Stimulated activated CD4-positive, alpha-beta T cell treated with anti-CD3 and anti-CD28 coated beads, Interleukin-1b, Interleukin-23, amount 100 ng/mL, for 4 hours (primary cell): ENCODE measurements at regions not wholly inside any gene's neighbourhood (a gene's known extent, or its start where the extent isn't known, plus 50 kb on each side); places are given as distances from the start of the nearest gene placed in this dataset.

Experiments
- DNase-seq, 2 donors: peaks; one replicate each; pipeline ENCODE4 v3.0.0-alpha.2; 2020; ENCODE audit warnings: low read depth in 2 of 2

- DNase-seq, result no peak
Measured at GRCh38 chr5:125834438-125835115, 588.6 kb upstream of the GRAMD2B start.

GRCh38 chr5:125835293-125836172, 587.7 kb upstream of the GRAMD2B start:
- no peak for DNase-seq

DNA sequence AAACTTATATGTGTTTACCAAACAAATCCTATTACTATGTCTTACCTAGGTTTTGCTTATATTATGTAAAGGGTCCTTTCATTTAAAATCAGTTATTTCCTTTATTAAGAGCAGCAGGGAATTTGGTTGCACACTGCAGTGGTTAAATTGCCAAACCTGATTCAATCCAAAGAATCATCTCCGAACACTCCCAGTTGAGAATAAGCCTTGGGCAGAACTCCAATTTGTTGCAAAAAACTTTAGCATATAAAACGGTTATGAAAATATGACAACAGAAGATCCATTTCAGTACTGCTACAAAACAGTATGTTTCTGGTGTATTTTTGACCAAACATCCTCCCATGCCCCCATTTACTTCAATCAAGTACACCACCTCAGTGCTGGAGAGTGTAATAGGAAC, 587.0 kb upstream of the GRAMD2B start:
- DNase-seq, result no peak

DNA sequence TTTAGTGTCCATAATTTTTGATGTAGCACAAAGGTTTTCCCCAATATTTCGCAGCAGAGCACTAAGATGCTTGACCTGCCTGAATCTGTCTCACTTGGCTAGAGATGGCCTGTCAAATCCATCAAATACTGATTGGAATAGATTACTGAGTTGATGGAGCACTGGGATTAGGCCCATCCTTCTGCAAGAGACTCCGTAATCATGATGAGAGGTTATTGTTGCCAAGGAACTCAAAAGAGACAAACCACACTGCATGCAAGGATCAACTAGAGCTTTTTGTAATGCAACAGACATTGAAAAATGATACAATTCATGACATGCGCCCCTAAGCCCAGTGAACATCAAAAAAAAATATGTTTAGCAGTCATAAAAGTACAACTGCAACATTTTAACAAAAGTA, 585.3 kb upstream of the GRAMD2B start:
- DNase-seq, result no peak

- no peak for DNase-seq
Measured at GRCh38 chr5:125847561-125847960, 575.6 kb upstream of the GRAMD2B start.

- DNase-seq, result no peak
Measured at GRCh38 chr5:125848751-125849150, 574.5 kb upstream of the GRAMD2B start.

GRCh38 chr5:125856949-125857348, 566.3 kb upstream of the GRAMD2B start:
- DNase-seq, result no peak

GRCh38 chr5:125863579-125863978, 559.6 kb upstream of the GRAMD2B start:
- DNase-seq, result no peak

- no peak for DNase-seq
Measured at GRCh38 chr5:125865166-125865815, 557.9 kb upstream of the GRAMD2B start.

DNA sequence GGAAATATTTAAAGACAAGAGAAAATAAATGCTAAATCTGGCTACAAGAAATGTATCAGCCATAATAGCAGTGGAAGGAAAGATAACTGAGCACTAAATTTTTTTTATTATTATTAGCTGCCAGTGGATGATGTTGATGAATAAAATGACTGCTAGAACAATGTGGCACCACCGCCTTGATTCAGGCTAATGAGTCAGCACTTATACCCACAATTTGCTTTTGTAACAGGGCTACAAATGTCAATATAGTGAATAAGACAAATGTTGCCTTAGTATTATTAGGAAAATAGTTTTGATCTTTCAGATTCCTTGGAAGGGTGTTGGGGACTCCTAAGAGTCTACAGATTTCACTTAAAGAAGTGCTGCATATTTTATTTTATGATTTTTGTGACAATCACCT, 555.2 kb upstream of the GRAMD2B start:
- no peak for DNase-seq

DNA sequence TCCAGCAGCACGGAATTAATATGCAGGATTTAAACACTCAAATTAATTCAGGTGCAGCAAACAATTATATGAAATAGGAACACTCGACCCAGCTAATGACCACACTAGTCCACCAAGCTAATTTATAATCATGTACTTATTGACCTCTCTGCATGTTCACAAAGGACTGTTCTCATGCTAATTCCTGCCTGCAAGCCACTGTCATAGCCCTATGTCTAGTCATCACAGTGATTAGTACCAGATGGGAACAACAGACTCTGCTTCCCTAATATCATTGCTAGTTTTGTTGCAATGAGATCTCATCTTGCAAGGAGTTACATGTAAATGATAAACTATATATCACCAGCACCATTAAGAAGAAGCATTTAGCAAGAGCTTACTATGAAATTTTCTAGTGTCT, 553.0 kb upstream of the GRAMD2B start:
- no peak for DNase-seq

DNA sequence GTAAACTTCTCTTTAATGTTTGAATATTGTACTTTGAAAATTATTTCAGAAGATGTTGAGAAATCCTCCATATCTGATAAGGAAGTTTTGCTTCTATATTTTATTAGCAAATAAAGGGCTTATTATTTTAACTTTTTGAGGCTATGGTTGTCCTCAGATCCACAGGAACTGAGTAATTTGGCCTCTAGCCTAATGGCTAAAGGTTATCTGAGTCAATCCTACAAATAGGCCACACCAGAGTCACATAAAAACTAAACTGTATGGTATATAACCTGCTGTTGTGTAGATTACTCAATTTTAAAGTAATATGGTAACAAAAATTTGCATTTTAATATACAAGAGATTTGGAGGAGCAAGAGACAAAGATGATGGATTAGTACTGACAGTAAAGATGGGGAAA, 549.2 kb upstream of the GRAMD2B start:
- DNase-seq, result no peak

DNA sequence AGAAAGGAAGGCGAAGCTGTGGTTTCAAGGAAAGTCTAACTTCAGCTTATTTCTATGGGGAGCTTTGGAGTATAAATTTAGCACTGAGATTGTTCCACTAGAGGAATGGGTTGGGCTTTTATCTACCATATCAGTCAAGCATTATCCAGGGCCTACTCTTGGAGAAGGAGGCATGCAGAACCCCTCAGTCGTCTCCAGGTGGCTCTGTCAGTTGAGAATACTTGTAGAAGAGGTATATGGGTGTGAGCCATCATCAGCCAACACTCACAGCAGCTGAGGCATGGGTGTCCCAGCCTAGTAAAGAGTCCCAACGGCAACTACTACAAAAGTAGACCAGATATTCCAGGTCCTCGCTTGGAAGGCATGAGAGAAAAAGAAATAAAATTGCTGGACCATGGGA, 548.5 kb upstream of the GRAMD2B start:
- DNase-seq, result no peak

DNA sequence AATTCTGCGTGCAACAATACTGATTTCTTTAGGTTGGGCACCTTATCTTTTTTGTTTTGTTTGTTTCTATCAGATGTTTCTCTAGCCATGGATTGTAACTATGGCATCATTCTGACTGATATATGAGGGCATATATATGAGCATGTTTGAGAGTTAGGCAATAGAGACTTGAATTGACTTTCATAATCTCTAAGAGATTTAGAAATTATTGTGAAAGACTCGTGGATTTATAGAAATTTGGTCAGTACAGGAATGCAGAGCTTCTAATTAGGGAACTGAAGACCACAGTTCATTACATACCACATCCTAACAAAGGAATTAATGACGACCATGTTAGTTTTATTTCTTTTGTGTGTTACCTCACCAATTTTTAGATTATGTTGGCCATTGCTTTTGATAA, 546.0 kb upstream of the GRAMD2B start:
- no peak for DNase-seq

GRCh38 chr5:125882061-125882460, 541.1 kb upstream of the GRAMD2B start:
- DNase-seq, result no peak

GRCh38 chr5:125883223-125883622, 540.0 kb upstream of the GRAMD2B start:
- DNase-seq, result no peak

- no peak for DNase-seq
Measured at GRCh38 chr5:125888358-125888757, 534.9 kb upstream of the GRAMD2B start.

GRCh38 chr5:125890511-125890931, 532.7 kb upstream of the GRAMD2B start:
- DNase-seq, result no peak

- no peak for DNase-seq
Measured at GRCh38 chr5:125891061-125891725, 532.0 kb upstream of the GRAMD2B start.

DNA sequence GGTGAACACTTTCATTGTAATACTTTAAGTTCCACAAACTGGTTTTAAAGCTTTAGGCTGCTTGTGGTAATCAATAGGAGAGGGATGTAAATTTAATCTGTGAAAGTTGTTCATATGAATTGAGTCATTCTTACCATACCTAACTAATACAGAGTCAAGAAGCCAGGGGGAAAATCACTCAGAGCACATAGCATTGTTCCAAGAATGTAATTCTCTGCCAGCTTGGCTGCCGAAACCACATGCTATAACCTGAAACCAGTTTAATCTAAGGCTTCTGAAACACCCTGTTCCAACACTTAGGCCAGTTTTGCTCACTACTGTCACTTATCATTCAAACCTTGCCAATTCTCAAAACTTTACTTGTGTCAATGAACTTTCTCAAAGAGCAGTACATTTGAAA, 528.8 kb upstream of the GRAMD2B start:
- no peak for DNase-seq

- no peak for DNase-seq
Measured at GRCh38 chr5:125896368-125896767, 526.8 kb upstream of the GRAMD2B start.

DNA sequence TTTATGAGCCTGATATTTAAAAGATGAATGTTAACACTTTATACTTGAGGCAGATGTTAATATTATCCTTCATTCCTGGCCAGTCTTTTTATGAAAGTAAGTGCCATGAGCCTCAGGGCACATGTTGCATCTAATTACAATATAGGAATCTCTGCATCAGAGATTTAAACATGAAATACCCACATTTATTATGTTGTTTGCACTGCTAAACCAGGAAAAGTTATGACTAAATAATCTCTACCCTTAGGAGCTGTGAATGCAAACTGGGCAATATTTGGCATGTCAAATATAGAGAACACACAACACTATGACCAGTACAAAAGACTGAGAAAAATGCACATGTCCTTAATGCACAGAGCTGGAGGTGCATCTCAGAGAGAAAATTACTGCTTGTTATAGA, 526.1 kb upstream of the GRAMD2B start:
- DNase-seq, result no peak
